Heart left ventricle (tissue), 16 donors: ENCODE measurements at regions not wholly inside any gene's neighbourhood (a gene's known extent, or its start where the extent isn't known, plus 50 kb on each side); places are given as distances from the start of the nearest gene placed in this dataset.

Experiments
- ATAC-seq, 4 donors: fragments of 200-7000 bp; cut with Tn5 transposase; one replicate each; pipeline ENCODE4 v1.9.1; 2020 to 2022; ENCODE audit warnings: moderate library complexity in 4 of 4, mild to moderate bottlenecking in 3 of 4, moderate number of reproducible peaks in 1 of 4
- DNase-seq, 5 donors: peaks; one replicate each; pipeline ENCODE4 v3.0.0-alpha.2; 2020
- H3K27ac ChIP-seq, 12 donors: fragments of 200-600 bp; sonication (generic) in 4 of 12; one replicate each; pipeline versions ENCODE4 v1.5.0 to v1.8.0; 2016 to 2022; ENCODE audit warnings: mild to moderate bottlenecking in 2 of 12
- H3K27me3 ChIP-seq, 9 donors: fragments of 200-600 bp; sonication (generic) in 2 of 9; one replicate each; pipeline versions ENCODE4 v1.5.1 to v1.8.0; 2016 to 2022; ENCODE audit warnings: mild to moderate bottlenecking in 3 of 9
- H3K36me3 ChIP-seq, 9 donors: fragments of 200-600 bp; sonication (generic) in 2 of 9; one replicate each; pipeline versions ENCODE4 v1.5.0 to v1.8.0; 2018 to 2022; ENCODE audit warnings: mild to moderate bottlenecking in 2 of 9
- H3K4me1 ChIP-seq, 12 donors: fragments of 200-600 bp; sonication (generic) in 4 of 12; one replicate each; pipeline versions ENCODE4 v1.5.0 to v1.8.0; 2016 to 2022; ENCODE audit warnings: mild to moderate bottlenecking in 3 of 12
- H3K4me3 ChIP-seq, 12 donors: fragments of 200-600 bp; sonication (generic) in 4 of 12; one replicate each; pipeline versions ENCODE4 v1.5.0 to v1.8.0; 2017 to 2022; ENCODE audit warnings: mild to moderate bottlenecking in 9 of 12, moderate library complexity in 4 of 12
- H3K9me3 ChIP-seq, 12 donors: fragments of 200-600 bp; sonication (generic) in 4 of 12; one replicate each; pipeline versions ENCODE4 v1.5.0 to v1.8.0; 2016 to 2022; ENCODE audit warnings: mild to moderate bottlenecking in 1 of 12
- CTCF ChIP-seq, 12 donors: fragments of 200-600 bp; sonication (generic) in 4 of 12; IDR thresholded peaks; one replicate each; pipeline versions ENCODE4 v1.5.0 to v1.8.0; 2018 to 2022; ENCODE audit warnings: antibody characterized with exemption in 12 of 12, mild to moderate bottlenecking in 5 of 12
- POLR2A ChIP-seq, 2 donors: fragments of 450-650 bp; IDR thresholded peaks; one replicate each; pipeline ENCODE4 v1.6.1; 2017; ENCODE audit warnings: antibody characterized with exemption in 2 of 2, mild to moderate bottlenecking in 2 of 2, moderate library complexity in 2 of 2
- WGBS, 4 donors: extraction: QIAGEN DNeasy Blood & Tissue Kit in 2 of 4; methylation state at CpG; one replicate each; pipeline versions ENCODE4 v1.1.5 to v1.1.7; 2013 to 2018; 5-methylcytosine and 5-hydroxymethylcytosine counted together
- intact Hi-C, 10 donors: fragments of 100-400 bp; cut with DNase I; formaldehyde crosslinking; loops; one replicate each; pipeline versions ENCODE4 v1.11.1 to v1.14.2; 2022
- donor health status: ischemic (EF 13 %, LVEDD 7.1; RV severe dilation, severe dysfunction).
- donor health status: healthy with polysubstance abuse.
- donor health status: DM: no; HTN: yes; CAD: no.
- donor health status: DM: no; HTN: no; CAD: no.
- donor health status: ischemic (EF 25% LVEDD 6.9; RV normal size, moderate dysfunction).
- donor health status: ischemic (EF 25% LVEDD 5.7; RV mildly dilated, moderate dysfunction).
- donor health status: healthy.
- donor health status: DM: yes; HTN: yes; CAD: no.
- donor health status: ischemic (EF 35%, LVEDD 5.7; RV mildly dilated, moderate dysfunction).
- donor health status: nonischemic (EF 11% LVEDD 7.7; RV severe dilation, severe dysfunction).
- donor health status: DM: yes; HTN: yes; CAD: no.
- donor health status: PGD.
- donor health status: ischemic (EF 29% LVEDD 5.4; RV normal size, mild dysfunction).
- donor health status: nonischemic (EF 23%, LVEDD 6.1; RV moderate dilation, normal function).

- WGBS, 4 donors, result 45 to 55% (median 51%) methylated on average over 2 of the region's 2 CpGs
- H3K27ac ChIP-seq, result no peak overlapping the region
- no peak overlapping the region for H3K4me3 ChIP-seq
- H3K9me3 ChIP-seq, result no peaks in the 10 kb centered on the region
- H3K4me1 ChIP-seq, result no peaks in the 10 kb centered on the region
- TF ChIP-seq POLR2A (IDR thresholded peaks at IDR 0.05) (no peak), CTCF (IDR thresholded peaks at IDR 0.05) (no peak)
- no peak for DNase-seq
- intact Hi-C loops, result no loop called here
- H3K36me3 ChIP-seq, result no peaks in the 10 kb centered on the region
- ATAC-seq, result no peak
- H3K27me3 ChIP-seq, result no peaks in the 10 kb centered on the region
Observed at GRCh38 chr2:58908501-58909154, 667.5 kb upstream of the FANCL start.

- no peaks in the 10 kb centered on the region for H3K27me3 ChIP-seq
- ATAC-seq (no peak), DNase-seq (no peak)
- H3K9me3 ChIP-seq, result no peaks in the 10 kb centered on the region
- no peak overlapping the region for H3K27ac ChIP-seq
- TF ChIP-seq CTCF (IDR thresholded peaks at IDR 0.05), result no peak
- no peak for TF ChIP-seq POLR2A (IDR thresholded peaks at IDR 0.05)
- H3K4me1 ChIP-seq, result no peaks in the 10 kb centered on the region
- WGBS, 4 donors, result 90 to 95% (median 92%) methylated on average over 1 of the region's 1 CpG
- intact Hi-C loops, result no loop called here
- no peak overlapping the region for H3K4me3 ChIP-seq
- H3K36me3 ChIP-seq, result no peaks in the 10 kb centered on the region
Observed at GRCh38 chr2:58907644-58908043, 666.5 kb upstream of the FANCL start.

GRCh38 chr2:58906081-58906645, 665.0 kb upstream of the FANCL start:
- 63 to 73% (median 71%) methylated on average over 7 of the region's 7 CpGs for WGBS, 4 donors
- no peaks in the 10 kb centered on the region for H3K4me1 ChIP-seq
- no peak for DNase-seq
- TF ChIP-seq POLR2A (IDR thresholded peaks at IDR 0.05) (no peak), CTCF (IDR thresholded peaks at IDR 0.05) (no peak)
- peaks cover 0 to 3% (median 0%) of the 10 kb centered on the region in 9 donors for H3K27me3 ChIP-seq
- no peak overlapping the region for H3K27ac ChIP-seq
- intact Hi-C loops, result no loop called here
- no peaks in the 10 kb centered on the region for H3K9me3 ChIP-seq
- no peaks in the 10 kb centered on the region for H3K36me3 ChIP-seq
- H3K4me3 ChIP-seq, result no peak overlapping the region
- ATAC-seq, result no peak

GRCh38 chr2:58904095-58904494, 663.0 kb upstream of the FANCL start:
- 82 to 96% (median 93%) methylated on average over 1 of the region's 1 CpG for WGBS, 4 donors
- Histone ChIP-seq H3K4me1 (no peaks in the 10 kb centered on the region), H3K36me3 (no peaks in the 10 kb centered on the region), H3K4me3 (no peak overlapping the region), H3K9me3 (no peaks in the 10 kb centered on the region), H3K27ac (no peak overlapping the region), H3K27me3 (peaks cover 0 to 12% (median 0%) of the 10 kb centered on the region in 9 donors)
- ATAC-seq, result no peak
- intact Hi-C loops, result no loop called here
- no peak for TF ChIP-seq CTCF (IDR thresholded peaks at IDR 0.05)
- TF ChIP-seq POLR2A (IDR thresholded peaks at IDR 0.05), result no peak
- DNase-seq, result no peak
